ENCODE measurements at regions not wholly inside any gene's neighbourhood (a gene's known extent, or its start where the extent isn't known, plus 50 kb on each side); places are given as distances from the start of the nearest gene placed in this dataset.

DNA sequence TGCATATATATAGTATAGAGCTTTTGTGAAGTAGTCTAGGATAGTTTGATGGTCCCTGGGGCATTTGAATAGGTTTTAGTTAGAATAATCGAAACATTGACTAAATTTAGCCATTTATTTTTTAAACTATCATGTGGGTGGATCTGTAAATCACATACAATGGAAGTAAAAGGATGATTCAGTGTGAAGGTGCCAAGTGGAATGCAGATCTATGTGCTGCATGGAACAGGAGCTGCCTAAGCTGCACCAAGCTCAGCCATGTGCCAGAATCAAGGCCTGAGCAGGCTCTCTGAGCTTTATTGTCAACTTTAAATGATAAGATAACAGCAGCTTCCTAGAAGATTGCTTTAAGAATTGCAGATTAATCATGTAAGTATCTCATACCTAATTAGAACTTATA is 1996.2 kb upstream of the PIK3C3 start:
- in situ Hi-C loops (cut with MboI; ENCODE audit: low pct_unique_long_range_greater_than_20kb, low sequenced_read_pairs, unreplicated experiment): no loop called here
- TF ChIP-seq, protein P1, sequence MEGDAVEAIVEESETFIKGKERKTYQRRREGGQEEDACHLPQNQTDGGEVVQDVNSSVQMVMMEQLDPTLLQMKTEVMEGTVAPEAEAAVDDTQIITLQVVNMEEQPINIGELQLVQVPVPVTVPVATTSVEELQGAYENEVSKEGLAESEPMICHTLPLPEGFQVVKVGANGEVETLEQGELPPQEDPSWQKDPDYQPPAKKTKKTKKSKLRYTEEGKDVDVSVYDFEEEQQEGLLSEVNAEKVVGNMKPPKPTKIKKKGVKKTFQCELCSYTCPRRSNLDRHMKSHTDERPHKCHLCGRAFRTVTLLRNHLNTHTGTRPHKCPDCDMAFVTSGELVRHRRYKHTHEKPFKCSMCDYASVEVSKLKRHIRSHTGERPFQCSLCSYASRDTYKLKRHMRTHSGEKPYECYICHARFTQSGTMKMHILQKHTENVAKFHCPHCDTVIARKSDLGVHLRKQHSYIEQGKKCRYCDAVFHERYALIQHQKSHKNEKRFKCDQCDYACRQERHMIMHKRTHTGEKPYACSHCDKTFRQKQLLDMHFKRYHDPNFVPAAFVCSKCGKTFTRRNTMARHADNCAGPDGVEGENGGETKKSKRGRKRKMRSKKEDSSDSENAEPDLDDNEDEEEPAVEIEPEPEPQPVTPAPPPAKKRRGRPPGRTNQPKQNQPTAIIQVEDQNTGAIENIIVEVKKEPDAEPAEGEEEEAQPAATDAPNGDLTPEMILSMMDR (IDR thresholded peaks at IDR 0.05; ENCODE audit: extremely low read depth, insufficient read depth, missing control alignments): no peak
- no peak for DNase-seq (ENCODE audit: low spot score)

DNA sequence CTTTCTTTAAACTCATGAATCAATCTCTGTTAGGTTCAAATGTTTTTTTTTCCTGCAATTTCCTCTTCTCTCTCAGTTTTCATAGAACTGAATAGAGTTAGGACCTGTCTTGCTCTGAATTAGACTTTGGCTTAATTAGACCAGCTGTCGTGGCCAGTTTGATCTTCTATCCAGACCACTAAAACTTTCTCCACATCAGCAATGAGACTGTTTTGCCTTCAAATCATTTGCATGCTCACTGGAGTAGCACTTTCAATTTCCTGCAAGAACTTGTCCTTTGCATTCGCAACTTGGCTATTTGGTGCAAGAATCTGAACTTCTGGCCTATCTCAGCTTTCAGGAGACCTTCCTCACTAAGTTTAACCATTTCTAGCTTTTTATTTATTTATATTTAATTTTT is 2002.2 kb upstream of the PIK3C3 start:
- in situ Hi-C loops (cut with MboI; ENCODE audit: low pct_unique_long_range_greater_than_20kb, low sequenced_read_pairs, unreplicated experiment): no loop called here
- TF ChIP-seq, protein P1 (IDR thresholded peaks at IDR 0.05; ENCODE audit: extremely low read depth, insufficient read depth, missing control alignments): no peak
- DNase-seq (ENCODE audit: low spot score): no peak

DNA sequence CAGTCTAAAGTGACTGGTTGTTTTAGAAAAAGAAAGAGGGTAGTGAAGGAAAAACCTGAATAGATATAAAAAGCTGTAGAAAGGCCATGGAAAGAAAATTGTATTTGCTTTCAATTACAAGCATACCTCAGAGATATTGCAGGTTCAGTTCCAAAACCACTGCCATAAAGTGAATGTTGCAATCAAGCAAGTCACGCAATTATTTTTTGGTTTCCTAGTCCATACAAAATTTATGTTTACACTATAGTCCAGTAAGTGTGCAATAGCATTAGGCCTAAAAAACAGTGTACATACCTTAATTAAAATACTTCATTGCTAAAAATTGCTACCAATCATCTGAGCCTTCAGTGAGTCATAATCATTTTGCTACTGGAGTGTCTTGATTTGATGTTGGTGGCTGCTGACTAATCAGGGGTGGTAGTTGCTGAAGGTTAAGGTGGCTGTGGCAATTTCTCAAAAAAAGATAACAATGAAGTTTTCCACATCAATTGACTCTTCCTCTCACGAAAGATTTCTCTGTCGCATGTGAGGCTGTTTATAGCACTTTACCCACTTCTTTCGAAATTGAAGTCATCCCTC is 2003.8 kb upstream of the PIK3C3 start:
- DNase-seq (ENCODE audit: low spot score): no peak
- in situ Hi-C loops (cut with MboI; ENCODE audit: low pct_unique_long_range_greater_than_20kb, low sequenced_read_pairs, unreplicated experiment): no loop called here
- TF ChIP-seq, protein P1 (IDR thresholded peaks at IDR 0.05; ENCODE audit: extremely low read depth, insufficient read depth, missing control alignments): no peak

DNA sequence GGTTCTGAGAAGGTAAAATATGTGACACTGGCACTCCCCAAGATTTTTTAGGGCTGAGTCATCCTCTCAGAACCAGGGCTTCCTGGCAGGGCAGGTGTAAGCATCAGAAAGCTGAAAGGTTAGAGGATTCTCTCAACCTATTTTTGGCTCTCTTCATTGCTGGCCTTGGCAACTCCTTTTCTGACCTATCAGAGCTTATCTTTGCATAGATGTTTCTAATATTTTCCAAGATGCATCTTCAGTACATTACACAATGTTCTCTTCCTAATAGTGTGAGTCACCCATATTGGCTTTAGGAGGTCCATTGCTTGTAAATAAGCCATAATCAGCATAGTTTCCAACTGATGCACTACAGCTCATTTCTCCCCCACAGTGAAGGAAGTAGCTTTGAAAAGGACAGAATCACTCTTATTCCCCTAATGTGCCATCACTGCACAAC is 2008.4 kb upstream of the PIK3C3 start:
- in situ Hi-C loops (cut with MboI; ENCODE audit: low pct_unique_long_range_greater_than_20kb, low sequenced_read_pairs, unreplicated experiment): no loop called here
- no peak for DNase-seq (ENCODE audit: low spot score)
- TF ChIP-seq, protein P1 (IDR thresholded peaks at IDR 0.05; ENCODE audit: extremely low read depth, insufficient read depth, missing control alignments): no peak

DNA sequence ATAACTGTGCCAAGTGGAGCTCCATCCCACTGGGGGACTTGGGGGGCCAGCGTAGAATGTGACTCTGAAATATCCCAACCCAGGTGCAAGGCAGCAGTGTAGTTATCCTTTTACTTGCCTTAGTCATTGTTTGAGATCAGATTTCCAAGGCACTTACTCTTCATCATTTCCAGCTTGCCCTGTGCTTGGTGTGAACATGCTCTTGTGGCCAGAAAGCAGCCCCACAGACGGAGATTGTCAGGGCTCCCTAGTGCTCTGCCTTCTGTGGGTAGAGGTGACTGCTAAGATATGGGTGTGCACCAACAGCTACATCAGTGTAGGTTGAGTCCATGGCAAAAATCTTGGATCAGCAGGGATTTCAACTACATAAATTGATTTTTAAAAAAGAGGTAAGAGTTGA is 2010.0 kb upstream of the PIK3C3 start:
- TF ChIP-seq, protein P1 (IDR thresholded peaks at IDR 0.05; ENCODE audit: extremely low read depth, insufficient read depth, missing control alignments): no peak
- DNase-seq (ENCODE audit: low spot score): no peak
- in situ Hi-C loops (cut with MboI; ENCODE audit: low pct_unique_long_range_greater_than_20kb, low sequenced_read_pairs, unreplicated experiment): no loop called here

DNA sequence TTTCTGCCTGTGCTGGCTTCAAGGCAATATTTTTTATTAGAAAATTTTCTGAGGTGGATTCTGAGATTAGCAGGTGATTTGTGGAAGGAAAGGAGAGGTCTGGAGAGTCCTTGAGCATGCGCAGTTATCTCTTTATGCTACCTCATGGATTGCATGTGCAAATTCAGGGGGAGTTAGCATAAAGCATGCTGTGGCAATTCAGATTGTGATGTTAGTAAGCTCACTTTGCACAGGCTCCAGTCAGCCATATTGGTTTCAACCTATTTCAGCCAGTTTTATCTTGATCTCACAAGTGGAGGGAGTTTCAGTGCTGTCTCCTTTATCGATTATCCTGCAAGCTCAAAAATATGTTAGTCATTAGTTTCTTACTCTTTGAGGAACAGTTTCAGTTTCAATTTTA is 2012.3 kb upstream of the PIK3C3 start:
- TF ChIP-seq, protein P1 (IDR thresholded peaks at IDR 0.05; ENCODE audit: extremely low read depth, insufficient read depth, missing control alignments): no peak
- no peak for DNase-seq (ENCODE audit: low spot score)
- in situ Hi-C loops (cut with MboI; ENCODE audit: low pct_unique_long_range_greater_than_20kb, low sequenced_read_pairs, unreplicated experiment): no loop called here
